NB4 (cell line): ENCODE measurements at regions not wholly inside any gene's neighbourhood (a gene's known extent, or its start where the extent isn't known, plus 50 kb on each side); places are given as distances from the start of the nearest gene placed in this dataset.

ENCODE experiments used
- CTCF ChIP-seq: IDR thresholded peaks from one replicate; pipeline ENCODE4 v1.5.1; 2012; ENCODE audit warnings: low read depth, low read length
- MYC ChIP-seq: IDR thresholded peaks from 2 replicates; pipeline ENCODE4 v1.6.1; 2011; ENCODE audit warnings: low read depth, low read length
- POLR2A ChIP-seq: IDR thresholded peaks from 2 replicates; pipeline ENCODE4 v1.6.1; 2011; ENCODE audit warnings: mild to moderate bottlenecking; ENCODE audit not compliant: insufficient read length; ENCODE audit errors: extremely low read depth
- TF ChIP-seq, protein P1 (sequence below): IDR thresholded peaks from 2 replicates; pipeline ENCODE4 v1.6.1; 2011; ENCODE audit warnings: low read depth, low read length

DNA sequence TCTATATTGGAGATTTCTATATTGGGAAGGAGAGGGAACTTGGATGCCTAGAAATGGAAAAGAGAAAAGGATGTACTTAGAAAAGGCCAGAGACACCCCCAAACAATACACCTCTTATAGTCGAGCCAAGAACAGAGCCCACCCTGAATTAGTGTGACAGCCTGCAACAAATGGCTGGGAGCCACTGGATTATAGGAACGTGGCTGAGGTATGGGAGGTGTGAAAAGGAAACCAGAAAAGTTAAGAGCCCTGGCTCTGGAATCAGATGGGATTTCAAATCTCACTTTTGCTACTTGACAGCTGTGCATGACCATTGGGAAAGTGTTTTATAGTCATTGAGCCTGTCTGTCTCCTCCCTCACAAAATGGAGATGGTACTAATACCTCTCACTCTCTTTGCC, 394.0 kb downstream of the ZNF521 start:
- no peak for TF ChIP-seq CTCF
- no peak for TF ChIP-seq POLR2A
- TF ChIP-seq, protein P1, sequence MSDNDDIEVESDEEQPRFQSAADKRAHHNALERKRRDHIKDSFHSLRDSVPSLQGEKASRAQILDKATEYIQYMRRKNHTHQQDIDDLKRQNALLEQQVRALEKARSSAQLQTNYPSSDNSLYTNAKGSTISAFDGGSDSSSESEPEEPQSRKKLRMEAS: no peak
- TF ChIP-seq MYC: no peak
